ENCODE measurements at regions not wholly inside any gene's neighbourhood (a gene's known extent, or its start where the extent isn't known, plus 50 kb on each side); places are given as distances from the start of the nearest gene placed in this dataset.

- H4K20me1 ChIP-seq (replicated peaks in 1 of 2; ENCODE audit: control insufficient read depth in 1 of 2, insufficient read depth in 2 of 2, low read length in 2 of 2): no peaks in the 10 kb centered on the region
- H3K56ac ChIP-seq (replicated peaks; ENCODE audit: insufficient read length, low read depth, low read length): no peak overlapping the region
- H2BK15ac ChIP-seq (ENCODE audit: low read length): no peak overlapping the region
- H3K14ac ChIP-seq (ENCODE audit: insufficient read length): no peak overlapping the region
- no peaks in the 10 kb centered on the region for H3K4me1 ChIP-seq (replicated peaks in 1 of 4; ENCODE audit: control insufficient read depth in 3 of 4, insufficient read depth in 4 of 4, low read length in 3 of 4)
- no peaks in the 10 kb centered on the region for H3K27me3 ChIP-seq (replicated peaks in 1 of 4; ENCODE audit: control insufficient read depth in 3 of 4, extremely low read depth in 1 of 4, insufficient read depth in 3 of 4, low read length in 3 of 4)
- no peak overlapping the region for H2BK12ac ChIP-seq (ENCODE audit: low read depth, low read length)
- no peak overlapping the region for H3K4ac ChIP-seq (replicated peaks; ENCODE audit: insufficient read length, low read depth, low read length)
- H2AFZ ChIP-seq (ENCODE audit: low read length): 0 out of 2 replicates have a peak overlapping the region, but pooled peaks have one; percentile 38
- DNase-seq (ENCODE audit: low read depth in 1 of 2, low spot score in 2 of 2) (no peak), FAIRE-seq (no peak)
- H3K9ac ChIP-seq (replicated peaks in 1 of 4; ENCODE audit: extremely low read depth in 1 of 4, low read depth in 3 of 4, low read length in 3 of 4): no peak overlapping the region
- H3K4me3 ChIP-seq (ENCODE audit: extremely low read depth in 1 of 4, insufficient read depth in 2 of 4, low read depth in 3 of 4, low read length in 4 of 4): no peak overlapping the region
- no peak overlapping the region for H2AK5ac ChIP-seq (ENCODE audit: low read depth, low read length)
- H3K18ac ChIP-seq (ENCODE audit: extremely low read depth, low read length): no peak overlapping the region
- WGBS, 2 experiments (ENCODE audit: extremely low coverage in 1 of 2, insufficient coverage in 1 of 2, insufficient read length in 1 of 2, insufficient replicate concordance in 2 of 2, low coverage in 1 of 2, low lambda C conversion rate in 2 of 2, missing lambda C conversion rate in 1 of 2): 99% methylated on average over 4 of the region's 4 CpGs; no CpG with 5 or more reads in 1 of the 2 experiments
- no peak overlapping the region for H4K8ac ChIP-seq (ENCODE audit: extremely low read depth, insufficient read depth, low read length)
- H3K9me3 ChIP-seq (ENCODE audit: insufficient read depth in 2 of 2, low read depth in 1 of 2, low read length in 1 of 2): peaks cover 3 to 6% of the 10 kb centered on the region in 2 experiments; a peak in 1 of 4 replicates
- no peak overlapping the region for H3K23ac ChIP-seq (ENCODE audit: insufficient read length)
- H4K5ac ChIP-seq (ENCODE audit: insufficient read length, low read depth, low read length): no peak overlapping the region
- ChIA-PET POLR2A (ENCODE audit: partially characterized antibody) (interaction anchor here (1.0 kb wide), 1 partner anchor 10 kb away, joined by 3 read pairs; no protein-coding TSS in a partner anchor), CTCF (ENCODE audit: partially characterized antibody) (interaction anchor here (0.6 to 2.5 kb wide), 12 partner anchors 10 to 624 kb away, joined by 3 to 6 read pairs (median 4); no protein-coding TSS in a partner anchor)
- no peaks in the 10 kb centered on the region for H3K36me3 ChIP-seq (ENCODE audit: control insufficient read depth in 2 of 4, insufficient read depth in 4 of 4, low read length in 3 of 4)
- H3K4me2 ChIP-seq (ENCODE audit: insufficient read depth in 1 of 2, low read depth in 2 of 2, low read length in 2 of 2): no peak overlapping the region
- TF ChIP-seq EGR1 (IDR thresholded peaks at IDR 0.05; ENCODE audit: borderline replicate concordance, low read depth, low read length) (no peak), RAD21 (IDR thresholded peaks at IDR 0.05 in 1 of 2, conservative IDR thresholded peaks at IDR 0.05 in 1 of 2; ENCODE audit: low read depth in 2 of 2, low read length in 2 of 2) (peak in 1 of 2 experiments; percentile 11; a peak in 1 of 4 replicates)
- H2BK20ac ChIP-seq (ENCODE audit: low read length): no peak overlapping the region
- H3K79me1 ChIP-seq (ENCODE audit: low read depth, low read length): no peaks in the 10 kb centered on the region
- H2BK120ac ChIP-seq (replicated peaks; ENCODE audit: low read depth, low read length): no peak overlapping the region
- H4K91ac ChIP-seq (replicated peaks; ENCODE audit: insufficient read length, low read length): no peak overlapping the region
- no peak overlapping the region for H2BK5ac ChIP-seq (ENCODE audit: low read depth, low read length)
- H3K23me2 ChIP-seq (ENCODE audit: low read depth, low read length): no peaks in the 10 kb centered on the region
- no peak overlapping the region for H3K27ac ChIP-seq (ENCODE audit: low read depth, low read length)
- no peaks in the 10 kb centered on the region for H3K79me2 ChIP-seq (ENCODE audit: control insufficient read depth in 1 of 2, insufficient read depth in 2 of 2, low read length in 2 of 2)
Observed at GRCh38 chr15:38873158-38873557, 308.5 kb upstream of the RASGRP1 start.
